Globus pallidus (tissue), 1 donor: ENCODE measurements at regions not wholly inside any gene's neighbourhood (a gene's known extent, or its start where the extent isn't known, plus 50 kb on each side); places are given as distances from the start of the nearest gene placed in this dataset.
"Not testable (repeated sequence)": the region's sequence is repeated elsewhere in the genome, so short reads cannot be mapped to it uniquely, and the experiment has no call there.

Experiments
- DNase-seq: peaks from one replicate; pipeline ENCODE4 v3.0.0-alpha.2; 2015; ENCODE audit warnings: low spot score

DNA sequence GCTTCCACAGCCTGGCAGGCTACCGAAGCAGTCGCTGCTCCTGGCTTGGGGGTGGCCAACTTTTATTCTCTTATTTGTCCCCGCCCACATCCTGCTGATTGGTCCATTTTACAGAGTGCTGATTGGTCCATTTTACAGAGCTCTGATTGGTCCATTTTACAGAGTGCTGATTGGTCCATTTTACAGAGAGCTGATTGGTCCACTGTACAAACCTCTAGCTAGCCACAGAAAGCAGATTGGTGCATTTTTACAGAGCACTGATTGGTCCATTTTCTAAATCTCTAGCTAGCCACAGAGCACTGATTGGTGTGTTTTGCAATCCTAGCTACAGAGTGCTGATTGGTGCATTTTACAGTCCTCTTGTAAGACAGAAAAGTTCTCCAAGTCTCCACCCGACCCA lies 187.9 kb upstream of the TOM1L1 start:
- DNase-seq, result not testable (repeated sequence)

DNA sequence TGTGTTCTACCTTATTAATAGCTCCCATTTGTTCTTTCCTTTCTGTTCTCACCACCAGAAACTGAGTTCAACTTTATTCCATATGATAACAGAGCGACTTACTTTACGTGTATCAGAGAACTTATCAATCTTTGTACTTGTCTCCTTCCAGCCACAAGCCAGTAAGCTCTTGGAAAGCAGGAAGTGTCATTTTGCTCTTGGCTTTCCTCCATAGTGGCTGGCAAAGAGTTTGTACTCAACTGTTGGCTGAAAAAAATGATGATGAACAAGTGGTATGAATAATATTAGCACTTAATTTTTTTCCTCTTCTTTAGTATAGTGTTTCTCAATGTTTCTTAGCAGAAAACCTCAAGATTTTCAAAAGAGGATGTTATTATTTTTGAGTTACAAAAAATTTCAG lies 182.4 kb upstream of the TOM1L1 start:
- DNase-seq, result no peak

DNA sequence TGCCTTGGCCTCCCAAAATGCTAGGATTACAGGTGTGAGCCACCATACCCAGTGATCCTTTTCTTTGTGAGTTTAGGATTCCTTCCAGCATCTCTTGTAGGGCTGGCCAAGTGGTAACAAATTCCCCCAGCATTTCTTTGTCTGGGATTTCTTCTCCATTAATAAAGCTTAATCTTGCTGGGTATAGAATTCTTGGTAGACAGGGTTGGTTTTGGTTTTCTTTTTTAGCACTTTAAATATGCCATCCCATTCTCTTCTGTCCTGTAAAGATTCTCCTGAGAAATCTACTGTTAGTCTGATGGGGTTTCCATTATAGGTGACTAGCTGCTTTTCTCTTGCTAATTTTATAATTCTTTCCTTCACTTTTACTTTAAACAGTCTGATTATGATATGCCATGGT lies 173.0 kb upstream of the TOM1L1 start:
- no peak for DNase-seq

DNA sequence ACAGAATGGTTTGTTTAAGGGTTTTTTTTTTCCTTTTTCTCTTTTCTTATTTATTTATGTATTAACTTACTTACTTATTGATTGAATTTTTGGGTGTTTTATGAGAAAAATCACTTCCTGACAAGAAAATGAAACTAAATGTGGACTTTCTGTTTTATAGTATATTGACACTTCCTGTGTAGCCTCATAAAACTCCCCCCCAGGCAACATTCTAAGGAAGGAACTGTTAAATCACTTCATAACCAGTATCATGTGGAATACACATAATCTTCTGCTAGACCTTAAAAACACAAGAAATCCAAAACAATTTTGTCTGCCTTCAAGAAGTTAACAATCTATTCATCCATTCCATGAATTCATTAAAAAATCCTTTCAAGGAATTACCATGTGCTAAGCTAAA lies 164.1 kb upstream of the TOM1L1 start:
- DNase-seq, result no peak

DNA sequence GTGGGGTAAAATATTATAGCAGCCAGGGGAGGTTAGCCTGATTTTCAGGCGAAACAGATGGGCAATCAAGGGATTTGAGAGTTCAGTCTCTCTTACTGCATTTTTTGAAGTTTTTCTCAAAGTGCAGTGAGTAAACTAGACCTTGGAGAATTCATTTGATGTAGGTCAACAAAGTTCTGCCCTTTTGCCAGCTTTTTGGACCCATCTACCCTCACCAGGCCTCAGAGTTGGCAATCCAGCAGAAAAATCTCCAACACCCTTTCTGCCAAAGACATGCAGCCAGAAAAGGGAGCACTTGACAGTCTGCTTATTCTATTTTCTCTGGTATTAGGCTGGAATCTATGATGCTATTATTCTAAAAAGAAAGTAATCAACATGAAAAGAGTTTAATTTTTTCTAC lies 162.2 kb upstream of the TOM1L1 start:
- DNase-seq, result no peak

DNA sequence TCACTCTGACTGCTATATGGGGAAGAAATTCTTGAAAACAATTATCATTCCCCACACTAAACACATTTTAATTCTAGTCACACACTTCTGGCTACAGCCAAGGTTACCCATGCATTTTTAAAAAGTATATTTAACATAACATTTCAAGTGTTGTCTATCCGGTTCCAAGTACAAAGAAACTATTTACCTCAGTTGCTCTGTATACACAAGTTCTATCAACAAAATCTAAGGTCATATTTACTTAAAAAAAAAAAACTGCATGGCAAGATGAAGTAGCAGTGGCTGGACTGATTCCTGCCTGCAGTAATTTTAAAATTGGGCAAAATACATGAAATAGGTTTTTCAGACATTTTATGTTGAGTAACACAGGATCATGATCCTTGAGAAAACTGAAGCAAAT lies 155.9 kb upstream of the TOM1L1 start:
- DNase-seq, result no peak

DNA sequence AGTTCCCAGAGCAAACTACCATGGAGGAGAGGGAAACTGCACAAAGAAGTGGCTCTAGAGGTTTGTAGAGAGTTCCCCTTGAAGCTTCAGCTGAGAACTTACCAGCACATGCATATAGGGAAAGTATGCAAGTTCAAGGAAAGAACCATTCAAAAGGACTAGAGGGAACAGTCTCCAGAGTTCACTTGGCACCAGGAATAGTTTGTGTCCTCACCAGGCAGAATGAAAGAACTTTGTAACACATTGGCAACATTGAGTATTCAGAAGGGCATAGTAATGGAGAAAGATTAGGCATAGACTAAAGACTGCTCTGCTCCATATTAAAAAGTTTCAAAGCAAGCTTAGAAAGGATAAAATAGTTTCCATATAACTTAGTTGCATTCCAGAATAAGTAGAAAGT lies 155.4 kb upstream of the TOM1L1 start:
- DNase-seq, result no peak

DNA sequence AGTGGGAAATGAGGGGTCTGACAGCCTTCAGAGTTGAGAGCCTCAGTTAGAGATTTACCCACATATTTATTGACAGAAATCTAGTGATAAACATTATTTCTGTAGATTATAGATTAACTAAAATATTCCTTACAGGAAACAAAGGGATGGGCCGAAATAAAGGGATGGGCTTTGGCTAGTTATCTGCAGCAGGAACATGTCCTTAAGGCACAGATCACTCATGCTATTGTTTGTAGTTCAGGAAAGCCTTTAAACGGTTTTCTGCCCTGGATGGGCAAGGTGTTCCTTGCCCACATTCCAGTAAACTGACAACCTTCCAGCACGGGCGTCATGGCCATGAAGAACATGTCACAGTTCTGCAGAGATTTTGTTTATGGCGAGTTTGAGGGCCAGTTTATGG lies 154.8 kb upstream of the TOM1L1 start:
- DNase-seq, result no peak

DNA sequence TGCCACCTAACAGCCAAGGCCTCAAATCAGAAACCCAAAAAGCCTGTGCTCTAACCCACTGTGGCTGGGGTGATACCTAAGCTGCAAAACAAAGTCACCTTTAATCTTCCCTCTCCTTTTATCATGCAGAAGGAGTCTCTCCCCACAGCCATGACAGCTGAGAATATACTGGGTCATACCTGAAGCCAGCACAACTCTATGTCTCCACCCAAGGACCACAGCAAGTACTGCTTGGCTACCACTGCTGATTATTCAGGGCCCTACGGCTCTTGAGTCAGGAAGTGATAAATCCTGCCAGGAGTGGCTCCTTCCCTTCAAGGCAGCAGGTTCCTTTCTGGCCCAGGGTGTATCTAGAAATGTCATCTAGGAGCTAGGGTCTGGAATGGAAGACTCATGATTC lies 151.5 kb upstream of the TOM1L1 start:
- no peak for DNase-seq

DNA sequence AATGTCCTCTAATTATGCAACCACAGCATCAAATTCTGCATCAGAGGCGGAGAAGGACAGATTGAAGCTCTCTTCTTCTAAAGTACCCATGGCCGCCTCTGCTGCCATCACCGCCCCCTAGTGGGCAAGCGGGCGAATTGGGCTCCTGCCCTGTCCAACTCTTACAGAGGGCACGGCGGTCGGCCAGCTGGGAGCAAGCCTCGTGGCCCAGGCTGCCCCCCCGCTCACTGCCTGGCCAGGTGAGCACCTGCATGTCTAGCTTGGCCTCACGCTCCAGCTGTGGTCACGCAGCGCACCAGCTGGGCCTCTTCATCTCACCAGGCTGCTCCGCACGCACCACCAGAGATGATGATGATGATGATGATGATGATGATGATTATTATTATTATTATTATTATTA lies 146.1 kb upstream of the TOM1L1 start:
- DNase-seq, result no peak

DNA sequence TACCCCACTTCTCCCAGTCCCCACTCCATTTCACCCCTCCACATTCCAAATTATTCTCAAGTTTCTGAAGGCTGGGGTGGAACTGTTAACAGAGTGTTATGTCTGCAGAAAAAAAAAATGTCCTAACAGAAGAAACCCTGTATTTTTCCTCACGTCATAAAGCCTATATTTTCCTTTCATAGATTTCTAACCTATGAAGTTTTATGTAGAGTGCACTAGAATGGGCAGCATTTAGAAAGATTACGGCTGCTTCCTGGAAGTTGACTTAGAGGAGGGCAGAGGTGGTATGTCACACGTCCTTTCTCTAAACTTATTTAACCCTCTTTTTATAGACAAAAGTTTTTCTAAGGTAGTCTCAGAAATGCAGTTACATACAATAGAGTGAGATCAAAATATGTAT lies 139.8 kb upstream of the TOM1L1 start:
- DNase-seq, result no peak

DNA sequence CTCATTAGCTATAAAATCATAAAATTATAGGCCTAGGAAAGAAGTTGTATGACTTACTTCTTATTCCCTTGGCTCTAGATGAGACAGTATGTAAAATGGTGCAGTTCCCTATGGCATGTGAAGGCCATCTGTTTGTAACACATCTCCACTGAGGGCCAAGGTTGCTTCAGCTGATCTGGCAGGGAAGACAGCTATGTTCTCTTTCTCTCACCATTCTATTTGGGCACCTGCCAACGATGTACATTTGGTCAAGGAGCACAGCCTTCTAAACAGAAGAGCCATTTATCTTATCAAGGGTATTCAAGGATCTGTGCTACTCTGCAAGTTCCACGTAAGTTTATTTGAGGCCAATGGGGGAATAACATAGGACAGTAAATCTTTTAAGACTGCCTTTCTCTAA lies 129.8 kb upstream of the TOM1L1 start:
- DNase-seq, result no peak

DNA sequence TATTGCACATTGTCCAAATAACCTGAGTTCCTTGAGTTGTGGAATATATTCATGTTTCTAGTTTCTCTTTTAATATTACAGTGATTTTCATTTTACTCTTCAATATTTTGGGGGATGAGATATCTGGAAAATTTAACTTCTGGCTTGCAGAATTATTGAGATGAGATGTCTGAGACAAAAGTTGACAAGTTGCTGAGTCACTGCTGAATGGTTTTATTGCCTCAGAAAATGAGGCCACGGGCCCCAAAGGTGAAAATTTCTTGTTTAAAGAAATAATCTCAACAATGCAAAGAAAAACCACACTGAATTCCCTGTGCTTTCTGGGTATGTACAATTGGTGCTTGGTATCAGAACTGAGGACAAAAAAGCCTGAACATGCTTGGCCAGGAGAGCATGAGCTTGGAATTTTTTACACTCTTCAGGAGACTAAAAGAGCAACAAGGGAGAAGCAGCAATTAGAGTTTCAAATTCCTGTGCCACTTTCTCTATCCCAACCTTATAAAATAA lies 129.2 kb upstream of the TOM1L1 start:
- DNase-seq, result no peak

DNA sequence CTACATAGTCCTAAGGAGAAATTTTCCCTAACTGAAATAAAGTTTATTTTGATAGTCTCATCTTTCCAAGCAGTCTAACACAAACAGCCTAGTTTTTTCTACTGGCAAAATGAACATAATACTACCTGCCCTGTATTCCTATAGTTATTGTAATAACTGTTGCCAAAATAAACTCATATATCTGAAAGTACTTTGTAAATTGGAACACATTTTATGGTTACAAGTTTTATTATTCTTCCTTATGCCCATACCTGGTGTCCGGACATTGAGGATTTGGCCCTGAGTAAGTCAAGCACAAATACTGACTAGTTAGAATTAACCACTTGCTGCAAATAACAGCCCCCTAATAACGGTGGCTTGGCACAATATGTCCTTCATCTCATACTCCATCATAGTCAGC lies 120.4 kb upstream of the TOM1L1 start:
- DNase-seq, result no peak

DNA sequence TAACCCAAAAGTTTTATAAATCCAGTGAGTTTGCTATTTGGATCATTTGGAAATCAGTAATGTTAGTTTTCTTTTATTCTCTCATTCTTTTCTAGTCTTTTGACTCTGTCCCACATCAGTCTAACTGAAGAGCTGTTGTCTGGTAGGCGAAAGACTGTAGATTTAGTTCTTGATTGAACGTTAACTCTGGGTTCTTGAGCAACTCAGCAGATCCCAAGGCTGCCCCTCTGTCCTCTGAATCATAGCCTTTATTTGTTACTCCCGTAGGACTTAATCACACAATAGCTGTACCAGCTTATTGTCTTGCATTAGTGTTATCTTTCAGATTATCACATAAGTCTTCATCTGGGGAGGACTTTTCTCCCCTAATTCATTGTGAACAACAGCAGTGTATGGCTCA lies 119.3 kb upstream of the TOM1L1 start:
- no peak for DNase-seq

DNA sequence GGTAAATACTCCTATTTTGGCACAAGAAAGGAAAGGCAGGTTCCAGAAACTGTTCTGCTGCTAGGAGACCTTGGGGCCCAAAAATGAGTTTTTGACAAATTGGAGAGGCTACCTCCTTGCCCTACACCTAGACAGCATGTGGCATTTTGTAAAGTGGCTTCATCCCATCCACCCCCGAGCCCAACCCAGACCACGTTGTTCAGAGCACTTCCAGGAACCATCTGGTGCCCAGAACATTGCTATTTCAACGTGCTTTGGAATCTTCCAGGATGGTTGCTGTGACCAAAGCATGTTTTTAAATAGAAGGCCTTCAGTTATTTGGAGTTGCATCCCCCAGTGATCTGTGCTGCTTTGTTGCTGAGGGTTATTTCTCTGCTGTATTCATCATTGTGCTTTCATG lies 116.3 kb upstream of the TOM1L1 start:
- no peak for DNase-seq

DNA sequence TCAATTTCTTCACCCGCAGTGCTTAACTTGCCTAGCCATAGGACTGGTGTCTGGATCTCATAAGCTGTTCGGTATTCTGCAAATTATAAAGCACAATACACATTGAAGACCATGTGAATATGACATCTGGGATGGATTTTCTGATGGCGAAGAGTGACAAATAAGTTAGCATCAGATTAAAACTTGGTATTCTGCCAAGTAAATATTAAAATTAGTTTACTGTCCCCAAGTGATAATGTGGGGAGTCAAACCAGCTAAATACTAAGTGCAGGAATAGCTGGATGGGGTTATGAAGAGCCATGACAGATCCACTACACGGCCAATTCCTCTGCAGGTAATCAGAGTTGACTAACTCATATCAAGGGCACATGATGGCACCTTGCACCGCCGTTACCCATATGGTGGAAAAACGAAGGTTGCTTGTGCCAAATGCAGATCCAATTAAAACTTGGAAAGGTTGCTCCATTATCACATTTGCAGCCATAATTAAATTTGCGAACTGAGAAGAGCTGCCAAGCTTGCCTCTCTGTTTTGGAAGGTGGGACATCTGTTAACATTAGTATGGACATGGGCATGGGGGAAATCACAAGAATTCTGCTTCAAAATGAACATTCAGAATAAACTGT lies 114.9 kb upstream of the TOM1L1 start:
- DNase-seq, result no peak

DNA sequence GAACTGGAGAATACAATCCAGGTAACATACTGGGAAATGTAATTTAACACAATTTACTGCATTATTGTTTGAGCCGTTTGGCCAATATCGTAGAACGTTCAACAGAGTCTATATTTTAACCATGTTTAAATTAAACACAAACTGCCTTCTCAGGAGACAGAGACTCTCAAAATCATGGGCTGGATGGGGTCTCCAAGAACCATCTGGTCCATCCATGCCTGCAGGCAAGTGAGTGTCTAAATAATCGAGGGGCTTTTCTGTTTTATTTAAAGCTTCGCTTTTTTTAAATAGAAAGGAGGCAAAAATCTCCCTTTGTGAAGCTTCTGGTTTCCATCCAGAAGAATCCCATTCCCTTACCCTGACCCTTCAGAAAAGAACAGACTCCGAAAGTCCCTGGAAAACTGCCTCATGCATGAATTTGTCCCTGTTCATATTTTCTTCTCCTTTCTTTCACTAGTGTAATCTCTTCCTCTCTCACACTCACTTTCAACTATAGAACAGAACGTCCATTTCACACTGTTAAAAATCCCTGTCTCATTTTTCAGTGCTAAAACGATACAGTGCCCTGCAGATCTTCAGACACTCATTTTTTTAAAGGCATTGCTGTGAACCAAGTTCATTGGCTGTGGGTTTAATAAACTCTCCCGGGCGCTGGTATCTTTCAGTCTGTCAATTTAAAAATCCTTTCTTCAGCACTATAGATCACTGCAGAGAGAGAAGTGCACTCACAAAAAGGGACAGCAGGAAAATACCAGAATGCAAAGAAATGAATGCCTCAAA lies 111.4 kb upstream of the TOM1L1 start:
- no peak for DNase-seq

DNA sequence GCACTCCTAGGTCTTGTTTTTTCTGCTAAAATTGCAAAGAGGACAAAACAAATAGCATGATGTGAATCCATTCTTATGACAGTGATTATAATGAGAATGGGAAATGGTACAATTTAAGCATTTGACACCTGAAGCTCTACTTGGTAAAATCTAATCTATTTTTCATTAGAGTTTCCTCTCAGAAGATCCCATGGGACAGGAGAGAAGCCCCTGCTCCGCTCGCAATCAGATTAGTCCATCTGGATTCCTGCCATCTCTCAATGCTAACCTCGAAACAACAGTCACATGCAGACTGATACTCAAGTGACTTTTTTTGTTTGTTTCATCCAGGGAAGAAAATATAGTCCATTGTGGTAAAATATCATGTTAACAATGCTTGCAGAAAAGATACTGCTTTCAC lies 107.4 kb upstream of the TOM1L1 start:
- no peak for DNase-seq

DNA sequence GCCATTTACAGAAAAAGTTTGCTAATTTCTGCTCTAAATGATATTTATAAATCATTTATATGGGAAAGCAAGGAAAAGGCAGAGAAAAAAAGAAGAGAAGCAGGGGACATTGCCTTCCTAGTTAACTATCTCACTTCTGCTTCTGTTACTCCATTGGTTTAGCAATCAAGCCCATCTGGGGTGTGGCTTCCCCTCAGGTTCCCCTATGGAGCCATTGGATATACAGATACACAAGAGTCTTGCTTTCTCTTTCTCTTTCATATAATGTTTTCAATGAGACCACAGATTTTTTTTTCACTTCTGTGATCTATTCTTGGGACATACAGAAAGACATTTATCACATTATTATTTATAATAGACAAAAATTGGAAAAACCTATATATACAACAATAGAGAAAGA lies 105.6 kb upstream of the TOM1L1 start:
- DNase-seq, result no peak

DNA sequence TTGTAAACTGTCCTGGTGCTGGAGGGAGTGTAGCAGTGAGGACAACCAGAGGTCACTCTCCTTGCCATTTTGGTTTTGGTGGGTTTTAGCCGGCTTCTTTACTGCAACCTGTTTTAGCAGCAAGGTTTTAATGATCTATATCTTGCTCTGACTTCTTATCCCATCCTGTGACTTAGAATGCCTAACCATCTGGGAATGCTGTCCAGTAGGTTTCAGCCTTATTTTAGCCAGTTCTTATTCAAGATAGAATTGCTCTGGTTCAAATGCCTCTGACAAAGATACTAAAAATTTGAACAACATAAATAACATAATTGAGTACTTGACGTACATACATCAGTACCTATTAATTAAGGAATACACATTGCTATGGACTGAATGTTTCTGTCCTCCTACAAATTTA lies 93.3 kb upstream of the TOM1L1 start:
- DNase-seq, result no peak

DNA sequence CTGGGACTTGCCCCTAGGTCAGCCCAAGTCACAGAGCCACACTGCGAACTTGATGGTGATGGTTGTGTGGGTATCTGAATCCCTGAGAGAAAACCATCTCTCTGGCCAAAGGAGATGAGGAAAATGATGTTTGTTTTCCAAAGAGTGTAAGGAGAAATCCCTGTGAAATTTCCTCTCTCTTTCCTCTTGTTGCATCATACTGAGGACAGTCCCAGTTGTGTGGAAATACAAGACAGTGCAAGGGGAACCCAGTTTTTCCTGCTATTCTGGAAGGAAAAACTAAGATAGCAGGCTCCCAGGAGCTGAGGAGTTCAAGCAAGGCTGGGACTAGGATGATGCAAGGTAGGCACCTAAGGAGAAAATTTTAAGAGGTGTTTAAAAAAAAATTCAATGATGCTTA lies 86.8 kb upstream of the TOM1L1 start:
- no peak for DNase-seq

DNA sequence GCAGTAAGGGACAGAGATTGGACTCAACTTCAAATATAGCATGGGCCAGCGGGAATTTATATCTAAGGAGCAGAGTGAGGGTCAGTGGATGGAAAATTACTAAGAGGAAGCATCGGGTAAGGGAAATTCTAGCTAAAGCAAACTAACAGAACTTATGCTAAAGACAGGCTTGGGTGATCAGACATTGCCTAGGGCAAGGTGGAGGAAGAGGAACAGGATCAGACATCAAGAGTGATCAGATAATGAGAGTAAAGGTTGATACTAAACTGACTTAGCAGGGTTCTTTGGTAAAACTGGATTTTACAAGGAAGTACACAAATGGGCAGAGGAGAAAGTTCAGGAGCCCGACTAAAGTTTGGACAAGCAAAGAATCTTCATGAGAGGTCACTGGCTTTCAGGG lies 86.3 kb upstream of the TOM1L1 start:
- no peak for DNase-seq

DNA sequence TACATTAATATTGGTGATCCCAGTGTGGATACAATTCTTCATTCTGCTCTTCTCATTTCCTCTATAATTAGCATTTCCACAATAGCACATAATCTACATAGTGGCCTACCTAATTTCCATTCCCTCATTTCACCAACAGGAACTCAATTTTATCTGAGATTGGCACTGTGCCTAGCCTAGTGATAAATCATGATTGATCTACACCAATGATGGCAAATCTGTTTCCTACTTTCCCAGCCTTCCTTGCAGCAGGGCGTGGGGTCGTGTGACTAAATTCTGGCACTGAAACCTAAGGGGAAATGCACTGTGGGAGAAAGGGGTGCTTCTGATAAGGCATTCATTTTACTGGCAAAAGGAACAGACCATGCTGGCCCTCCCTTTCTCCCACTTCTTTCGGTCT lies 66.6 kb upstream of the TOM1L1 start:
- DNase-seq, result no peak
